COLO668 (cell line): ENCODE measurements at regions not wholly inside any gene's neighbourhood (a gene's known extent, or its start where the extent isn't known, plus 50 kb on each side); places are given as distances from the start of the nearest gene placed in this dataset.

ENCODE experiments used
- DNase-seq: peaks from one replicate; lab custom pipeline; 2025; ENCODE audit not compliant: unreplicated experiment; lab: John Stamatoyannopoulos, UW

GRCh38 chr3:178445139-178445538 is 91.1 kb upstream of the KCNMB2 start:
- DNase-seq: no peak

- DNase-seq: no peak
Observed at GRCh38 chr3:178446059-178446458, 90.2 kb upstream of the KCNMB2 start.

DNA sequence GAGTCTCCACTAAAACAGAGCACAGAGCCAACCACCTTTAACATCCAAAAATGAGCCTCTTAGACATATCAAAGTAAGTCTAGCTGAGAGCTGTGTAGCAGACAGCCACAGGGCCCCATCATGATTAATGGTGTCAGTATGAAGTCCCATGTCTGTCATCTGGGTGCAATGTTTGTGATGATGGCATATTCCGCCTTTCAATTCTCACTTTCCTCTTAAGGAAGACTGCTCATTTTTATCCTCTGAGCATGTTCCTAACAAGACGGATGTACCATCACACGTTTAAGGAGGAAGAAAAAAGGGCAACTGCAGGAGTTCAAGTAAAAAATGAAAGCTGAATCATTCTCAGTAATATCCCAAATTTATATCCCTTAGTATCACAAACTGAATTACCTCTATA is 85.8 kb upstream of the KCNMB2 start:
- DNase-seq: no peak

- DNase-seq: no peak
Observed at GRCh38 chr3:178451799-178452198, 84.4 kb upstream of the KCNMB2 start.

DNA sequence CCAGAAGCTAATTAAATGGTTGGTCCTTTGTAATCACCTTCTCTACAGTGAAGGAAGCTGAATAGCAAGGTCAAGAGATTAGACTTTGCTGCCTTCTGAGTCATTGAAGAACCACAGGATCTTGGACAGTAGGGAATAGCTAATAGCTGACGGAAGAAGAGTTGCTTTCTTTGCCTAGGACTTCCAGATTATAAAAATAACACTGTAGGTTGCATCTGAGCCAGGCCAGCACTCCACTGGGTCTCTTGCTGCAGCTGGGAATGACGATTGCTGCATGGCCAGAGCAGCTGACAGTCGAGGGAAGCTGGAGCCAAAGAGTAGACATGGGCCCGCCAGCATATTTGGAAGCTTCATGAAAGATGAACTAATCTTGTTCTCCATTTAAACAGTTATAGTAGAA is 81.5 kb upstream of the KCNMB2 start:
- DNase-seq: no peak

DNA sequence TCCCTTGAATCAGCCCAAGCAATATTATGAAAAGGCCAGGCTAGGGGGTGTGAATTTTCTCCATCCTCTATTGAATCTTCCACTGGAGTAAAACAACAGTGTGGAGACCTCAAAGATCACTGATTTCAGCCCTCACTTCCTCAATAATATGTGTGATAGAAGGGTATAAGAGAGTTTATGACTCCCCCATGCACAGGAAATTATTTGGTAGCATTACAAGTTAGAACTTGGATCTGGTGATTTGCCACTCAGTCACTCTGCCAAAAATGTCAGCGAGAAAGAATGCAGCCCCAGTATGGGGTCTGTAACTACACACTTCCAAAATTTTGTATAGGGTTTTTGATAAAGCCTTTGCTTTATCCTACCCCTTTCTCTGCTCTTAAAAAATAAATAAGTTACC is 81.0 kb upstream of the KCNMB2 start:
- no peak for DNase-seq

DNA sequence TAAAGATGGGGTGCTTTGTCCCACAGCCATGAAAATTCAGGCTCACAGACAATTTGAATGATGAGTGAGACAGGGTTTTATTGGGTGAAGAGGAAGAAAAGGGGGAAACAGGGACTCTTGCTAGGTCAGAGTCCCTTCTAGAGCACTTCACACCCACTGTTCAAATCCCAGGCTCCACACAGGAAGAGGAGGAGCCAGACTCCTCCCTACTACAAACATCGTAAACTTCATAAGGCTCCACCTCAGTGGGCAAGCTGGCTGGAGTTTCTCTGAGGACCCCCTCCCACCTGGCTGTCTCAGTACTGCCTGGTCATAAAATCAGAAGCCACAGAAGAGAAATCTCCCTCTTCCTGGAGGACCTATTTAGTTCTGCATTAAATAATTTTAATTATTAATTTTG is 80.3 kb upstream of the KCNMB2 start:
- no peak for DNase-seq

DNA sequence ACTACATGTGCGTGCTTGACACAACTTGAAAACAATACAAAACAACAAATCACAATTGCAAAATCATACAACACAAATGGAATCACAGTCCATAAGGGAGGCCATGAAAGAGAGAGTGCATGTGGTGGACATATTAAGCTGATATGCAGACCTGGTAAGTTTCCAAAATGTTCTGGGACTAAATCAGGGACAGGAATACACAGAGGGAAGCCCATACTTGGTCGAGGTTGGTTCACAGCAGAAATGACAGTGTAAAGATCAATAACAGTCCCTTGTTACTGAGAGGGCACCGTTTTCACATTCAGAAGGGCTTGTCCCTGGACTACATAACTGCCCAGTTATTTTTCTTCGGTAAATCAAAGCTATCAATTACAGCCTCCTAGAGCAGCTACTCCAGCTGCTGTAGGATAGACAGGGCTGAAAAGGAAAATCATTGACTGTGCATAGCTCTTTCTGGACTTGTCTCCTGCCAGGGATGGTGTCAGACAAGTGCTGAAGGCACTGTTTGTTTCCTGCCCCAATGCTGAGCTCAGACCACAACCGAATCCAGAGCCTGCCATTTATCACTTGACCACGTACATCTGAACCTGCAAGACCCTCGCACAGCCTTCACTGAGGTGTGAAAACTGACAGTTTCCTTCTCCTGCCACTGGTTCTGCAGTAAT is 79.5 kb upstream of the KCNMB2 start:
- DNase-seq: no peak

DNA sequence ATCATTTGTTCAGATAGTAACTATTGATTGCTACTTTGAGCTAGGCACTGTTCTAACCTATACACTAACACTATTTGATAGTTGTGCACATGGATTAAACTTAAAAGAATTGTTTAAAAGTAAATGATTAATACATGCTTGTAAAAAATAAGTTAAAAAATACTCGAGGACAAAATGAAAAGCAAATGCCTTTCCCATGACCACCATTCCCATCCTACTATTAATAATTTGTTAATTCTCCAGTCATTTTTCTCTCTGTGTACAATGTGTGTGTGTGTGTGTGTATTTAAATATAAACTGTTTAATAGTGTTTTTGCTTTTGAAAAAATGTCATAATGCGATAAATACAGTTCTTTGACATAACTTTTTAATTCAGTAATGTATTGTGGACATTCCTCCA is 78.7 kb upstream of the KCNMB2 start:
- no peak for DNase-seq

DNA sequence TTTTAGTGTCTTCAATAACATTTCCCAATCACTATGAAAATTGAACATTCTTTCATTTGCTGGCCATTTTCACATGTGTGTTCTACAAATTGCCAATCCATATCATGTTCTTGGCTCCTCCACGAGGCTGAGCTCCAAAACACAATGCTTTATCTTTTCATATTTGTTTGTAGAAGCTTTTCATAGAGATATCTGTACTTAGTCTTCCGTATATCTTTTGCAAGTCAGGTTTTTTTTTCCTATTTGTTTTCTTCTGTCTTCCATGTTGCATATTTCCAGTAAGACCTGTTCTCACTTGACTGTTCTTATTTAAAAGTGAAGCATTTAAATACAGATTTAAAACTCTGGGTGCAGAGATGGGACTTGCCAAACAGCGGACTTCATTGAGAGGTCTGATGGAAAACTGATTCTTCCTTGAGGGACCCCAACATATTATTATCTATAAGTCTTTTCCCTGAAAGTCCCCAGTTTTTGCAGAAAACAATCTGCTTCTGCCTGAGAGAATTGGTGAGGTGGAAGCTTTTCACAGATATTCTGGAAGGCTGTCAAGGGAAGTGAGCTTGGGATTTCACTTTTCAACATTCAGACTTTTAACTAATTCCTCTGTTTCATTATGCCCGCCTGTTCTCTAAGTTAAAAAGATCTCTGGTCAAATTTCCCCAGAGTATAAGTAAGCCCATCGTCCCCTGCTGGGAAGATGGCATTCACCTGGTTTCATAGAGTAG is 77.8 kb upstream of the KCNMB2 start:
- no peak for DNase-seq

DNA sequence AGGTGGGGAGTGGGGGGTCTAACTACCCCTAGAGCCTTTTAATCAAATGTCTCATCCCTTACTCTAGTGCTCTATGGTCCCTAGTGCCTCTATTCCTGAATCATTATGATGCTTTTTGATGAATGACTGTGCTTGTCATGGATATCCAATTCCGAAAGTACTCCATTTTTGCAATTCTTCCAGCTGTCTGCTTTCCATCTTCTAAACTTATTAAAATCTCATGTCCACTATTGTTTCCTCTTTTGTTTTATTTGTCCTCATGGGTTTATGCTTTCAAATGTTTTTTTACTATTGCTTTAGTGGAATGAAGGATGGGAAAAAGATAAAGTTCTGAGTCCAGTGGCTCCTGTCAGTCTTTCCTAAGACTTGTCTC is 77.2 kb upstream of the KCNMB2 start:
- DNase-seq: no peak

GRCh38 chr3:178465260-178466180 is 70.7 kb upstream of the KCNMB2 start:
- DNase-seq: no peak

- no peak for DNase-seq
Observed at GRCh38 chr3:178472941-178473340, 63.3 kb upstream of the KCNMB2 start.

GRCh38 chr3:178474526-178474925 is 61.7 kb upstream of the KCNMB2 start:
- no peak for DNase-seq

- no peak for DNase-seq
Observed at GRCh38 chr3:178475062-178475461, 61.2 kb upstream of the KCNMB2 start.

- no peak for DNase-seq
Observed at GRCh38 chr3:178476886-178477285, 59.4 kb upstream of the KCNMB2 start.

DNA sequence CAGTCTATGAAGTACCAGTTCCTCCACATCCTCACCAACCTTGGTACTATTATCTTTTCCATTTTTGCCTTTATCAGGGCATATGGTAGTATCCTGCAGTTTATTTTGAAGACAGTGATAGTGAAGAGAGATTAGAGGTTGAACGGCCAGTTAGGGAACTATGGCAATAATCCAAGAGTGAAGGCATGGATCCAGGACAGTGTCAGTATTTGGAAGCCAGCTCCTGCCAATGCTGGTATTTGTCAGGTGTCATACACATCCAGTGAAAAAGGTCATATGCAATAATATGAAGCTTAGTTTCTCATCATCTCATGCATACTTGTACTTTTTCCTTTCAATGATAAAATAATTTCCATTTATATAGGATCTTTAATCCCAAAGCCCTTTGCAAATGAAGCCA is 56.8 kb upstream of the KCNMB2 start:
- DNase-seq: no peak

DNA sequence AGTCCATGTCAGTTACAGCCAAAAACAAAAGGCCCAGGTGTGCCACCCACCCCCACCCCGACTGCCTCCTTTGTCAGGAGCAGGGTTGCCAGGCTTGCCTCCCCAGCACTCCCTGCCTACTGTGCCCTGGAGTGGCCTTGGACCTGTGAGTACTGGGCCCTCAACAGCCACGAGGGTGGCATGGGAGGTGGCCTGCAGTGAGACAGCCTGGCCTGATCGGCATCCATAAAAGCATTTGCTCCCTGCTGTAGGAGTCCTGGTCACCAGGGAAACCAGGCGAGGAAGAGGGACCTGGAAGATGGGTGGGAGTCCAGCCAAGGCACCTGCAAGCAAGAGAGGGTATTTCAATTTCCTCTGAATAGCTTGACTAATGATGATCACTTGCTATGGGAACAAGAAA is 56.4 kb upstream of the KCNMB2 start:
- DNase-seq: no peak

GRCh38 chr3:178480274-178480673 is 56.0 kb upstream of the KCNMB2 start:
- no peak for DNase-seq

DNA sequence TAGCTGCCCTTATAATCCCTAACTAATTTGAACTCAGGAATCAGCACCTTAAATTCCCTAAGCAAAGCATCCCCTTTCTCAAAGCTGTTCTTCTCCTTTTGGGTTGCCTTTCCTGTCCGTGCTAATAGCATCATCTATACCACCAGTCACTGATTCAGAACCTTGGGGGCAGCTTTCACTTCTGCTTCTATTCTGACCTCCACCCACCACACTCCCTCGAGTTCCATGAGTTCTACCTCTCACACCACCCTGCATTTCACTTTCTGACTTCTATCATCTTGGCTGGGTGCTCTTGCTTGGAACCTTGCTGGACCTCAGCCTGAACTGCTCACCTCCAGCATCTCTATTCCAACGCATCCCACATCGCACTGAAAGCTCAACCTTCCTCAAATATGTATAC is 55.4 kb upstream of the KCNMB2 start:
- no peak for DNase-seq

DNA sequence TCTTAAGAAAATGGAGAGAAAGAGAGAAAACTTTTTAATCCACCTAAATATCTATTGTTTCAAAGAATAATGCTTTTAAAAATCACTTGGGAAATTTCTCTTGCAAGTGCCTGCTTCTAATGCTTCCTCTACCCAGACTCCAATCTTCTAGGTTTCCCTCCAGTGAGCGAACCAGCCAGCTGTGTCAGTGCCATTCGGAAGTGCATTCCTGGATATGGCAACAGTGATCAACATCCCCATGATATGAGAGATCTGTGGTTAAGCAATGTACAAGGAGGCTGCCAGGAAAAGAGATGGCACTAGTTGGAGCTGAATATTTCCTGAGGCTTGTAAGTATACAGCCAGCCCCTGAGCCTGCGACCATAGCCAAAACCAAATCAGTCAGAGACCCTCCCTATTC is 53.3 kb upstream of the KCNMB2 start:
- no peak for DNase-seq

DNA sequence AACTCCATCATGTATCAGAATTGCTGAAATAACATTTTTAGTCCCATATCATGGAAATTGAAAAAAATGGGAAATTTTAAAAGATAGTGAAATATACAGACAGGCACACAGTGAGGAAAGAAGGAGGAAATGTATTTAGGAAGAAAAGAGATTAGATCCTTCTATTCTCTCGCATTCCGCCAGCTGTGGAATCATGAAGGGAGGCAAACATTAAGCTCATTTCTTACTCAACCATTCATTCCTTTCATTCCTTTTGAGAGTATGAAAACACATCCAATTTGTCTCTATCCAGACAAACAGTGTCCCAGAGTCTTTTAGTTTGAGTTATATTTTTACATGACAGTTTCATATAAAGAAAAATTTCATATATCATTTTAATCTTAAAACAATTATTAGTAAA is 52.5 kb upstream of the KCNMB2 start:
- no peak for DNase-seq
